ENCODE measurements at regions not wholly inside any gene's neighbourhood (a gene's known extent, or its start where the extent isn't known, plus 50 kb on each side); places are given as distances from the start of the nearest gene placed in this dataset.

- DNase-seq (ENCODE audit: low spot score): no peak
- no peak for TF ChIP-seq CTCF (IDR thresholded peaks at IDR 0.05; ENCODE audit: borderline replicate concordance, control extremely low read depth, extremely low read depth, insufficient read depth, missing control alignments)
- in situ Hi-C loops (cut with MboI; ENCODE audit: low sequenced_read_pairs, unreplicated experiment): no loop called here
These were observed 195.0 kb downstream of the AHR start for GRCh38 chr7:17493446-17493845.

- no peak for TF ChIP-seq CTCF (IDR thresholded peaks at IDR 0.05; ENCODE audit: borderline replicate concordance, control extremely low read depth, extremely low read depth, insufficient read depth, missing control alignments)
- in situ Hi-C loops (cut with MboI; ENCODE audit: low sequenced_read_pairs, unreplicated experiment): no loop called here
- DNase-seq (ENCODE audit: low spot score): no peak
These were observed 197.4 kb downstream of the AHR start for GRCh38 chr7:17495655-17496394.

GRCh38 chr7:17497136-17497535, 198.7 kb downstream of the AHR start:
- in situ Hi-C loops (cut with MboI; ENCODE audit: low sequenced_read_pairs, unreplicated experiment): no loop called here
- DNase-seq (ENCODE audit: low spot score): no peak
- TF ChIP-seq CTCF (IDR thresholded peaks at IDR 0.05; ENCODE audit: borderline replicate concordance, control extremely low read depth, extremely low read depth, insufficient read depth, missing control alignments): no peak

- TF ChIP-seq CTCF (IDR thresholded peaks at IDR 0.05; ENCODE audit: borderline replicate concordance, control extremely low read depth, extremely low read depth, insufficient read depth, missing control alignments): no peak
- in situ Hi-C loops (cut with MboI; ENCODE audit: low sequenced_read_pairs, unreplicated experiment): no loop called here
- no peak for DNase-seq (ENCODE audit: low spot score)
These were observed 199.2 kb downstream of the AHR start for GRCh38 chr7:17497549-17498167.

- in situ Hi-C loops (cut with MboI; ENCODE audit: low sequenced_read_pairs, unreplicated experiment): no loop called here
- no peak for TF ChIP-seq CTCF (IDR thresholded peaks at IDR 0.05; ENCODE audit: borderline replicate concordance, control extremely low read depth, extremely low read depth, insufficient read depth, missing control alignments)
- no peak for DNase-seq (ENCODE audit: low spot score)
These were observed 199.8 kb downstream of the AHR start for GRCh38 chr7:17498230-17498629.

GRCh38 chr7:17500736-17501135, 202.3 kb downstream of the AHR start:
- DNase-seq (ENCODE audit: low spot score): no peak
- in situ Hi-C loops (cut with MboI; ENCODE audit: low sequenced_read_pairs, unreplicated experiment): no loop called here
- TF ChIP-seq CTCF (IDR thresholded peaks at IDR 0.05; ENCODE audit: borderline replicate concordance, control extremely low read depth, extremely low read depth, insufficient read depth, missing control alignments): no peak

All from GM13976 (cell line).